RWPE1 (cell line): ENCODE measurements at regions not wholly inside any gene's neighbourhood (a gene's known extent, or its start where the extent isn't known, plus 50 kb on each side); places are given as distances from the start of the nearest gene placed in this dataset.

Source experiments
- CTCF ChIA-PET: fragments of 350-600 bp; sonication (Branson Sonifier 250); formaldehyde crosslinking; extraction: SDS; loops from one replicate; lab custom pipeline; 2021; lab: Yijun Ruan, JAX
- POLR2A ChIA-PET: fragments of 400-600 bp; formaldehyde crosslinking; extraction: SDS; loops from one replicate; lab custom pipeline; 2020; ENCODE audit warnings: antibody characterized with exemption; ENCODE audit not compliant: low non-redundant PET; lab: Yijun Ruan, JAX
- DNase-seq: peaks from one replicate; pipeline ENCODE4 v3.0.0; 2012; ENCODE audit warnings: low spot score
- H3K27ac ChIP-seq: fragments of 450-650 bp; 2 replicates; pipeline ENCODE4 v1.5.1; 2017
- CTCF ChIP-seq: fragments of 450-650 bp; conservative IDR thresholded peaks from 2 replicates; pipeline ENCODE4 v1.5.1; 2017; ENCODE audit warnings: low read depth, mild to moderate bottlenecking

- ChIA-PET CTCF (interaction anchor here (0.7 to 1.3 kb wide), 2 partner anchors 9 to 163 kb away, joined by 3 read pairs; no protein-coding TSS in a partner anchor), POLR2A (no interaction called here)
- no peak overlapping the region for H3K27ac ChIP-seq
- TF ChIP-seq CTCF, result no peak
- no peak for DNase-seq
Observed at GRCh38 chr11:28730889-28731288, 622.7 kb downstream of the METTL15 start.

GRCh38 chr11:28730336-28730735 lies 622.1 kb downstream of the METTL15 start:
- CTCF ChIA-PET, result interaction anchor here (0.7 to 1.3 kb wide), 2 partner anchors 10 to 164 kb away, joined by 3 read pairs; no protein-coding TSS in a partner anchor
- no peak overlapping the region for H3K27ac ChIP-seq
- TF ChIP-seq CTCF, result no peak
- POLR2A ChIA-PET, result no interaction called here
- peak; percentile 15 for DNase-seq

GRCh38 chr11:28729339-28729738 lies 621.2 kb downstream of the METTL15 start:
- ChIA-PET CTCF (no interaction called here), POLR2A (no interaction called here)
- TF ChIP-seq CTCF, result no peak

GRCh38 chr11:28728666-28729065 lies 620.5 kb downstream of the METTL15 start:
- DNase-seq, result no peak
- POLR2A ChIA-PET, result no interaction called here
- CTCF ChIA-PET, result interaction anchor here (0.6 kb wide), 1 partner anchor 26 kb away, joined by 6 read pairs; no protein-coding TSS in a partner anchor
- no peak overlapping the region for H3K27ac ChIP-seq
- no peak for TF ChIP-seq CTCF

More at GRCh38 chr11:28729339-28729738, 621.2 kb downstream of the METTL15 start:
- no peak overlapping the region for H3K27ac ChIP-seq
- DNase-seq, result no peak

GRCh38 chr11:28727254-28727653 lies 619.1 kb downstream of the METTL15 start:
- H3K27ac ChIP-seq, result no peak overlapping the region
- no peak for TF ChIP-seq CTCF
- POLR2A ChIA-PET, result interaction anchor here (0.6 kb wide), 1 partner anchor 56 kb away, joined by 3 read pairs; no protein-coding TSS in a partner anchor
- CTCF ChIA-PET, result interaction anchor here (0.9 kb wide), 1 partner anchor 30 kb away, joined by 3 read pairs; no protein-coding TSS in a partner anchor
- DNase-seq, result no peak

- no peak for TF ChIP-seq CTCF
- POLR2A ChIA-PET, result no interaction called here
Observed at GRCh38 chr11:28726432-28726831, 618.2 kb downstream of the METTL15 start.

More at GRCh38 chr11:28726432-28726831, 618.2 kb downstream of the METTL15 start:
- H3K27ac ChIP-seq, result no peak overlapping the region
- no peak for DNase-seq
- CTCF ChIA-PET, result interaction anchor here (0.7 kb wide), 1 partner anchor 69 kb away, joined by 3 read pairs; no protein-coding TSS in a partner anchor
